Fibroblast of lung (primary cell): ENCODE measurements at regions not wholly inside any gene's neighbourhood (a gene's known extent, or its start where the extent isn't known, plus 50 kb on each side); places are given as distances from the start of the nearest gene placed in this dataset.

Experiments used
- CTCF ChIP-seq, 2 donors: IDR thresholded peaks in 1 of 2; conservative IDR thresholded peaks in 1 of 2; 1 replicate in 1 of 2; 2 replicates in 1 of 2; pipeline ENCODE4 v1.5.1; 2011 to 2012; ENCODE audit warnings: low read length in 2 of 2, control low read depth in 1 of 2, inconsistent platforms in 1 of 2, low read depth in 1 of 2, mild to moderate bottlenecking in 1 of 2
- EZH2 ChIP-seq: IDR thresholded peaks from 2 replicates; pipeline ENCODE4 v1.5.1; 2012; ENCODE audit warnings: low read length, control low read depth, mild to moderate bottlenecking; ENCODE audit errors: missing control alignments

GRCh38 chr12:82028772-82029171 is 269.6 kb upstream of the PPFIA2 start:
- TF ChIP-seq CTCF (conservative IDR thresholded peaks at IDR 0.05 in 1 of 2, IDR thresholded peaks at IDR 0.05 in 1 of 2; ENCODE audit: low read depth in 1 of 2, low read length in 2 of 2) = no peak
- no peak for TF ChIP-seq EZH2
